ENCODE measurements at regions not wholly inside any gene's neighbourhood (a gene's known extent, or its start where the extent isn't known, plus 50 kb on each side); places are given as distances from the start of the nearest gene placed in this dataset.

DNA sequence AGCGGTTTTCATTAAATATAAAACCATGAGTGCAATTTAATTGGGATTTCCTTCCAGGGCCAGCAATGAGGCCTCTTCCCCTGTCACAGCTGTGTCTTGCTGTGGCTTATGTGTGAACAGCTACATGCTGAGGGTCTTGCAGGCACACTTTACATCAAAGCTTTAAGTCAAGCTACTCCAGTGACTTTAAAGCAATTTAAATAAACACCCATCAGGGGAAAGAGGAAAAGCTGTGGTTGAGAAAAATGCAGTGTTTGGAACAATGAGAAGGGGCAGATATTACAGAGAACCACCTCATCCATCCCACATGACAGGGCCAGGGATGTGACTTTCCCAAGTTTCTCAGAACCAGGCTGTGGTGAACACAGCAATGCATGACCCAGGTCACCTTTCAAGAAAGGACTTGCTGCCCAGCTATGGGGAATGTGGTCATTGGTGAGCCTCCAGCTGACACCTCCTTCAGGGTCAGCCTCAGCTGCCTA is 115.9 kb upstream of the LPAR1 start:
- H3K4me2 ChIP-seq = no peak overlapping the region
- Mint-ChIP-seq H3K4me3 (no peak overlapping the region), H3K9me3 (no peaks in the 10 kb centered on the region), H3K36me3 (no peaks in the 10 kb centered on the region), H3K4me1 (peaks cover 18% of the 10 kb centered on the region), H3K27ac (peak overlapping the region; percentile 65), H3K27me3 (ENCODE audit: insufficient read depth, low read depth) (peaks cover 3% of the 10 kb centered on the region)
- no peaks in the 10 kb centered on the region for H3K79me2 ChIP-seq (ENCODE audit: low read depth)
- no peaks in the 10 kb centered on the region for H3F3A ChIP-seq (ENCODE audit: low read depth)
- no peak overlapping the region for H3K4me3 ChIP-seq
- no peak overlapping the region for H3K9ac ChIP-seq
- H4K20me1 ChIP-seq (ENCODE audit: low read depth) = no peaks in the 10 kb centered on the region
- no peaks in the 10 kb centered on the region for H3K36me3 ChIP-seq
- peak overlapping the region; percentile 72 for H2AFZ ChIP-seq (replicated peaks)
- H3K4me1 ChIP-seq = no peaks in the 10 kb centered on the region
- TF ChIP-seq, protein P1, sequence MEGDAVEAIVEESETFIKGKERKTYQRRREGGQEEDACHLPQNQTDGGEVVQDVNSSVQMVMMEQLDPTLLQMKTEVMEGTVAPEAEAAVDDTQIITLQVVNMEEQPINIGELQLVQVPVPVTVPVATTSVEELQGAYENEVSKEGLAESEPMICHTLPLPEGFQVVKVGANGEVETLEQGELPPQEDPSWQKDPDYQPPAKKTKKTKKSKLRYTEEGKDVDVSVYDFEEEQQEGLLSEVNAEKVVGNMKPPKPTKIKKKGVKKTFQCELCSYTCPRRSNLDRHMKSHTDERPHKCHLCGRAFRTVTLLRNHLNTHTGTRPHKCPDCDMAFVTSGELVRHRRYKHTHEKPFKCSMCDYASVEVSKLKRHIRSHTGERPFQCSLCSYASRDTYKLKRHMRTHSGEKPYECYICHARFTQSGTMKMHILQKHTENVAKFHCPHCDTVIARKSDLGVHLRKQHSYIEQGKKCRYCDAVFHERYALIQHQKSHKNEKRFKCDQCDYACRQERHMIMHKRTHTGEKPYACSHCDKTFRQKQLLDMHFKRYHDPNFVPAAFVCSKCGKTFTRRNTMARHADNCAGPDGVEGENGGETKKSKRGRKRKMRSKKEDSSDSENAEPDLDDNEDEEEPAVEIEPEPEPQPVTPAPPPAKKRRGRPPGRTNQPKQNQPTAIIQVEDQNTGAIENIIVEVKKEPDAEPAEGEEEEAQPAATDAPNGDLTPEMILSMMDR (IDR thresholded peaks at IDR 0.05) = no peak
- TF ChIP-seq EZH2phosphoT487 (IDR thresholded peaks at IDR 0.05) (no peak), EZH2 (IDR thresholded peaks at IDR 0.05) (no peak)
- no peaks in the 10 kb centered on the region for H3K27me3 ChIP-seq
- no peak overlapping the region for H3K27ac ChIP-seq
- H3K9me3 ChIP-seq (ENCODE audit: low read depth) = no peaks in the 10 kb centered on the region
- DNase-seq (ENCODE audit: low spot score) = no peak

GRCh38 chr9:111152614-111153406 is 114.5 kb upstream of the LPAR1 start:
- H3K4me2 ChIP-seq = no peak overlapping the region
- no peak overlapping the region for H3K9ac ChIP-seq
- H3K79me2 ChIP-seq (ENCODE audit: low read depth) = no peaks in the 10 kb centered on the region
- DNase-seq (ENCODE audit: low spot score) = no peak
- H3K27ac ChIP-seq = no peak overlapping the region
- no peaks in the 10 kb centered on the region for H3K27me3 ChIP-seq
- Mint-ChIP-seq H3K4me1 (peaks cover 18% of the 10 kb centered on the region), H3K27ac (no peak overlapping the region), H3K27me3 (ENCODE audit: insufficient read depth, low read depth) (peaks cover 3% of the 10 kb centered on the region), H3K9me3 (no peaks in the 10 kb centered on the region), H3K4me3 (no peak overlapping the region), H3K36me3 (no peaks in the 10 kb centered on the region)
- no peak for TF ChIP-seq EZH2phosphoT487 (IDR thresholded peaks at IDR 0.05)
- no peaks in the 10 kb centered on the region for H3K36me3 ChIP-seq
- H3K4me1 ChIP-seq = no peaks in the 10 kb centered on the region
- H2AFZ ChIP-seq (replicated peaks) = no peak overlapping the region
- H3K9me3 ChIP-seq (ENCODE audit: low read depth) = no peaks in the 10 kb centered on the region
- H4K20me1 ChIP-seq (ENCODE audit: low read depth) = no peaks in the 10 kb centered on the region
- no peaks in the 10 kb centered on the region for H3F3A ChIP-seq (ENCODE audit: low read depth)
- no peak overlapping the region for H3K4me3 ChIP-seq

- no peaks in the 10 kb centered on the region for H3K36me3 ChIP-seq
- TF ChIP-seq EZH2 (IDR thresholded peaks at IDR 0.05) (no peak), EZH2phosphoT487 (IDR thresholded peaks at IDR 0.05) (no peak)
- TF ChIP-seq, protein P1 (IDR thresholded peaks at IDR 0.05) = no peak
- H3K9ac ChIP-seq = no peak overlapping the region
- H3F3A ChIP-seq (ENCODE audit: low read depth) = no peaks in the 10 kb centered on the region
- H3K4me1 ChIP-seq = no peaks in the 10 kb centered on the region
- Mint-ChIP-seq H3K27me3 (ENCODE audit: insufficient read depth, low read depth) (peaks cover 3% of the 10 kb centered on the region), H3K4me1 (peaks cover 18% of the 10 kb centered on the region), H3K9me3 (no peaks in the 10 kb centered on the region), H3K36me3 (no peaks in the 10 kb centered on the region), H3K4me3 (no peak overlapping the region), H3K27ac (no peak overlapping the region)
- H3K9me3 ChIP-seq (ENCODE audit: low read depth) = no peaks in the 10 kb centered on the region
- no peak for DNase-seq (ENCODE audit: low spot score)
- H3K4me3 ChIP-seq = no peak overlapping the region
- no peak overlapping the region for H3K4me2 ChIP-seq
- no peaks in the 10 kb centered on the region for H3K27me3 ChIP-seq
- no peaks in the 10 kb centered on the region for H3K79me2 ChIP-seq (ENCODE audit: low read depth)
- H2AFZ ChIP-seq (replicated peaks) = no peak overlapping the region
- H4K20me1 ChIP-seq (ENCODE audit: low read depth) = no peaks in the 10 kb centered on the region
- H3K27ac ChIP-seq = no peak overlapping the region
Observed at GRCh38 chr9:111151537-111151936, 113.3 kb upstream of the LPAR1 start.

DNA sequence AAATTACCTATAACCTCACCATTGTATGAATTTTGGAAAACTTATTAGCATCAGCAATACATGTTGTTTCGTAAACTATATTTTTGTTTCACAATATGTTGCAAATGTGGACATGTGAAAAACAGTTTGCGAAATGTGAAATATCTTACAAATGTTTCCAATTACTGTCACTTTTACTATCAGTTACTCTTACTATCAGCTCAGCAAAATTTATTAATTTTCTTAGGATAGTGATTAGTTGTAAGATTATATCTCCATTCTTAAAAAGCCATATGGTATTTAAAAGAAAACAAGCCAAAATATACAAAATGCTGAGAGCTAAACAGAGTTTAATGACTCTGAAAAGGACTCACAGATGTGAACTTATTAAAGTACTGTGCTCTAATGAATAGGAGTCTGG is 111.9 kb upstream of the LPAR1 start:
- Histone ChIP-seq H3K79me2 (ENCODE audit: low read depth) (no peaks in the 10 kb centered on the region), H3K9ac (no peak overlapping the region), H3K4me3 (no peak overlapping the region), H3K4me1 (no peaks in the 10 kb centered on the region), H4K20me1 (ENCODE audit: low read depth) (no peaks in the 10 kb centered on the region), H3K27ac (no peak overlapping the region), H3K4me2 (no peak overlapping the region), H3K9me3 (ENCODE audit: low read depth) (no peaks in the 10 kb centered on the region), H3F3A (ENCODE audit: low read depth) (no peaks in the 10 kb centered on the region), H2AFZ (replicated peaks) (no peak overlapping the region), H3K36me3 (no peaks in the 10 kb centered on the region), H3K27me3 (no peaks in the 10 kb centered on the region)
- Mint-ChIP-seq H3K9me3 (no peaks in the 10 kb centered on the region), H3K27ac (no peak overlapping the region), H3K36me3 (no peaks in the 10 kb centered on the region), H3K4me1 (peaks cover 18% of the 10 kb centered on the region), H3K4me3 (no peak overlapping the region), H3K27me3 (ENCODE audit: insufficient read depth, low read depth) (peaks cover 3% of the 10 kb centered on the region)
- TF ChIP-seq, protein P1 (IDR thresholded peaks at IDR 0.05) = no peak
- TF ChIP-seq EZH2 (IDR thresholded peaks at IDR 0.05) = no peak
- no peak for TF ChIP-seq EZH2phosphoT487 (IDR thresholded peaks at IDR 0.05)
- DNase-seq (ENCODE audit: low spot score) = no peak

Data from neural progenitor cell (in vitro differentiated cells).